ENCODE measurements at regions not wholly inside any gene's neighbourhood (a gene's known extent, or its start where the extent isn't known, plus 50 kb on each side); places are given as distances from the start of the nearest gene placed in this dataset.

- Histone ChIP-seq H3K4me3 (ENCODE audit: control insufficient read depth in 1 of 7, extremely low read depth in 1 of 7, insufficient read depth in 4 of 7, low read depth in 2 of 7, low read length in 6 of 7) (no peak overlapping the region), H3K36me3 (ENCODE audit: control insufficient read depth in 4 of 4, insufficient read depth in 4 of 4, low read length in 3 of 4) (no peaks in the 10 kb centered on the region), H3K9me3 (ENCODE audit: control extremely low read depth in 1 of 5, control insufficient read depth in 4 of 5, insufficient read depth in 2 of 5, low read depth in 1 of 5, low read length in 4 of 5) (no peaks in the 10 kb centered on the region), H3K27me3 (replicated peaks in 2 of 5; ENCODE audit: control insufficient read depth in 4 of 5, insufficient read depth in 5 of 5, low read length in 4 of 5) (peaks cover 0 to 5% (median 0%) of the 10 kb centered on the region in 5 experiments), H3K27ac (ENCODE audit: insufficient read depth in 1 of 2, low read depth in 1 of 2, low read length in 2 of 2, poor library complexity in 1 of 2, severe bottlenecking in 2 of 2) (no peak overlapping the region), H3K4me1 (ENCODE audit: control extremely low read depth in 1 of 4, control insufficient read depth in 4 of 4, insufficient read depth in 4 of 4, low read length in 3 of 4) (no peaks in the 10 kb centered on the region)
- DNase-seq = peak in 2 of 3 donors; percentile 21 to 22
- ChIA-PET POLR2A (no interaction called here), CTCF (no interaction called here)
- 64% methylated on average over 2 of the region's 2 CpGs for WGBS (ENCODE audit: insufficient coverage)
Measured at GRCh38 chrX:22325096-22325495, 52.4 kb downstream of the CBLL2 start.

GRCh38 chrX:22329783-22330182 lies 57.1 kb downstream of the CBLL2 start:
- Histone ChIP-seq H3K4me1 (ENCODE audit: control extremely low read depth in 1 of 4, control insufficient read depth in 4 of 4, insufficient read depth in 4 of 4, low read length in 3 of 4) (no peaks in the 10 kb centered on the region), H3K27ac (ENCODE audit: insufficient read depth in 1 of 2, low read depth in 1 of 2, low read length in 2 of 2, poor library complexity in 1 of 2, severe bottlenecking in 2 of 2) (no peak overlapping the region), H3K9me3 (ENCODE audit: control extremely low read depth in 1 of 5, control insufficient read depth in 4 of 5, insufficient read depth in 2 of 5, low read depth in 1 of 5, low read length in 4 of 5) (no peaks in the 10 kb centered on the region), H3K4me3 (ENCODE audit: control insufficient read depth in 1 of 7, extremely low read depth in 1 of 7, insufficient read depth in 4 of 7, low read depth in 2 of 7, low read length in 6 of 7) (no peak overlapping the region), H3K36me3 (ENCODE audit: control insufficient read depth in 4 of 4, insufficient read depth in 4 of 4, low read length in 3 of 4) (no peaks in the 10 kb centered on the region), H3K27me3 (replicated peaks in 2 of 5; ENCODE audit: control insufficient read depth in 4 of 5, insufficient read depth in 5 of 5, low read length in 4 of 5) (no peaks in the 10 kb centered on the region)
- no peak for DNase-seq
- ChIA-PET CTCF (no interaction called here), POLR2A (no interaction called here)
- WGBS (ENCODE audit: insufficient coverage) = 17% methylated on average over 1 of the region's 2 CpGs

GRCh38 chrX:22338740-22339139 lies 66.0 kb downstream of the CBLL2 start:
- Histone ChIP-seq H3K4me3 (ENCODE audit: control insufficient read depth in 1 of 7, extremely low read depth in 1 of 7, insufficient read depth in 4 of 7, low read depth in 2 of 7, low read length in 6 of 7) (no peak overlapping the region), H3K27ac (ENCODE audit: insufficient read depth in 1 of 2, low read depth in 1 of 2, low read length in 2 of 2, poor library complexity in 1 of 2, severe bottlenecking in 2 of 2) (no peak overlapping the region), H3K9me3 (ENCODE audit: control extremely low read depth in 1 of 5, control insufficient read depth in 4 of 5, insufficient read depth in 2 of 5, low read depth in 1 of 5, low read length in 4 of 5) (peaks cover 0 to 4% (median 0%) of the 10 kb centered on the region in 5 experiments), H3K27me3 (replicated peaks in 2 of 5; ENCODE audit: control insufficient read depth in 4 of 5, insufficient read depth in 5 of 5, low read length in 4 of 5) (no peaks in the 10 kb centered on the region), H3K4me1 (ENCODE audit: control extremely low read depth in 1 of 4, control insufficient read depth in 4 of 4, insufficient read depth in 4 of 4, low read length in 3 of 4) (no peaks in the 10 kb centered on the region), H3K36me3 (ENCODE audit: control insufficient read depth in 4 of 4, insufficient read depth in 4 of 4, low read length in 3 of 4) (no peaks in the 10 kb centered on the region)
- no CpG with 5 or more reads among the region's 1 CpG for WGBS (ENCODE audit: insufficient coverage)
- POLR2A ChIA-PET = no interaction called here
- DNase-seq = no peak
- CTCF ChIA-PET = no interaction called here

GRCh38 chrX:22339459-22339858 lies 66.7 kb downstream of the CBLL2 start:
- H3K27me3 ChIP-seq (replicated peaks in 2 of 5; ENCODE audit: control insufficient read depth in 4 of 5, insufficient read depth in 5 of 5, low read length in 4 of 5) = no peaks in the 10 kb centered on the region
- no CpG with 5 or more reads among the region's 1 CpG for WGBS (ENCODE audit: insufficient coverage)
- CTCF ChIA-PET = no interaction called here
- POLR2A ChIA-PET = no interaction called here
- H3K4me1 ChIP-seq (ENCODE audit: control extremely low read depth in 1 of 4, control insufficient read depth in 4 of 4, insufficient read depth in 4 of 4, low read length in 3 of 4) = no peaks in the 10 kb centered on the region
- no peak for DNase-seq
- H3K27ac ChIP-seq (ENCODE audit: insufficient read depth in 1 of 2, low read depth in 1 of 2, low read length in 2 of 2, poor library complexity in 1 of 2, severe bottlenecking in 2 of 2) = no peak overlapping the region
- no peaks in the 10 kb centered on the region for H3K36me3 ChIP-seq (ENCODE audit: control insufficient read depth in 4 of 4, insufficient read depth in 4 of 4, low read length in 3 of 4)
- peaks cover 0 to 4% (median 0%) of the 10 kb centered on the region in 5 experiments for H3K9me3 ChIP-seq (ENCODE audit: control extremely low read depth in 1 of 5, control insufficient read depth in 4 of 5, insufficient read depth in 2 of 5, low read depth in 1 of 5, low read length in 4 of 5)
- no peak overlapping the region for H3K4me3 ChIP-seq (ENCODE audit: control insufficient read depth in 1 of 7, extremely low read depth in 1 of 7, insufficient read depth in 4 of 7, low read depth in 2 of 7, low read length in 6 of 7)

- WGBS (ENCODE audit: insufficient coverage) = 77% methylated on average over 3 of the region's 5 CpGs
- ChIA-PET POLR2A (no interaction called here), CTCF (no interaction called here)
- Histone ChIP-seq H3K27me3 (replicated peaks in 2 of 5; ENCODE audit: control insufficient read depth in 4 of 5, insufficient read depth in 5 of 5, low read length in 4 of 5) (no peaks in the 10 kb centered on the region), H3K36me3 (ENCODE audit: control insufficient read depth in 4 of 4, insufficient read depth in 4 of 4, low read length in 3 of 4) (no peaks in the 10 kb centered on the region), H3K27ac (ENCODE audit: insufficient read depth in 1 of 2, low read depth in 1 of 2, low read length in 2 of 2, poor library complexity in 1 of 2, severe bottlenecking in 2 of 2) (no peak overlapping the region), H3K9me3 (ENCODE audit: control extremely low read depth in 1 of 5, control insufficient read depth in 4 of 5, insufficient read depth in 2 of 5, low read depth in 1 of 5, low read length in 4 of 5) (peaks cover 0 to 4% (median 0%) of the 10 kb centered on the region in 5 experiments), H3K4me3 (ENCODE audit: control insufficient read depth in 1 of 7, extremely low read depth in 1 of 7, insufficient read depth in 4 of 7, low read depth in 2 of 7, low read length in 6 of 7) (no peak overlapping the region), H3K4me1 (ENCODE audit: control extremely low read depth in 1 of 4, control insufficient read depth in 4 of 4, insufficient read depth in 4 of 4, low read length in 3 of 4) (no peaks in the 10 kb centered on the region)
- DNase-seq = no peak
Measured at GRCh38 chrX:22340022-22340616, 67.4 kb downstream of the CBLL2 start.

- H3K36me3 ChIP-seq (ENCODE audit: control insufficient read depth in 4 of 4, insufficient read depth in 4 of 4, low read length in 3 of 4) = no peaks in the 10 kb centered on the region
- CTCF ChIA-PET = no interaction called here
- H3K27ac ChIP-seq (ENCODE audit: insufficient read depth in 1 of 2, low read depth in 1 of 2, low read length in 2 of 2, poor library complexity in 1 of 2, severe bottlenecking in 2 of 2) = no peak overlapping the region
- no peak for DNase-seq
- WGBS (ENCODE audit: insufficient coverage) = 90% methylated on average over 5 of the region's 8 CpGs
- POLR2A ChIA-PET = no interaction called here
- H3K9me3 ChIP-seq (ENCODE audit: control extremely low read depth in 1 of 5, control insufficient read depth in 4 of 5, insufficient read depth in 2 of 5, low read depth in 1 of 5, low read length in 4 of 5) = no peaks in the 10 kb centered on the region
- H3K4me3 ChIP-seq (ENCODE audit: control insufficient read depth in 1 of 7, extremely low read depth in 1 of 7, insufficient read depth in 4 of 7, low read depth in 2 of 7, low read length in 6 of 7) = no peak overlapping the region
- no peaks in the 10 kb centered on the region for H3K4me1 ChIP-seq (ENCODE audit: control extremely low read depth in 1 of 4, control insufficient read depth in 4 of 4, insufficient read depth in 4 of 4, low read length in 3 of 4)
- H3K27me3 ChIP-seq (replicated peaks in 2 of 5; ENCODE audit: control insufficient read depth in 4 of 5, insufficient read depth in 5 of 5, low read length in 4 of 5) = no peaks in the 10 kb centered on the region
Measured at GRCh38 chrX:22343192-22343591, 70.5 kb downstream of the CBLL2 start.

GRCh38 chrX:22345884-22346283 lies 73.2 kb downstream of the CBLL2 start:
- H3K27me3 ChIP-seq (replicated peaks in 2 of 5; ENCODE audit: control insufficient read depth in 4 of 5, insufficient read depth in 5 of 5, low read length in 4 of 5) = no peaks in the 10 kb centered on the region
- no peak overlapping the region for H3K4me3 ChIP-seq (ENCODE audit: control insufficient read depth in 1 of 7, extremely low read depth in 1 of 7, insufficient read depth in 4 of 7, low read depth in 2 of 7, low read length in 6 of 7)
- no peak for DNase-seq
- ChIA-PET CTCF (no interaction called here), POLR2A (no interaction called here)
- no peaks in the 10 kb centered on the region for H3K36me3 ChIP-seq (ENCODE audit: control insufficient read depth in 4 of 4, insufficient read depth in 4 of 4, low read length in 3 of 4)
- no peak overlapping the region for H3K27ac ChIP-seq (ENCODE audit: insufficient read depth in 1 of 2, low read depth in 1 of 2, low read length in 2 of 2, poor library complexity in 1 of 2, severe bottlenecking in 2 of 2)
- no peaks in the 10 kb centered on the region for H3K4me1 ChIP-seq (ENCODE audit: control extremely low read depth in 1 of 4, control insufficient read depth in 4 of 4, insufficient read depth in 4 of 4, low read length in 3 of 4)
- no peaks in the 10 kb centered on the region for H3K9me3 ChIP-seq (ENCODE audit: control extremely low read depth in 1 of 5, control insufficient read depth in 4 of 5, insufficient read depth in 2 of 5, low read depth in 1 of 5, low read length in 4 of 5)
- whole genome bisulfite sequencing (ENCODE audit: insufficient coverage) = 80% methylated on average over 1 of the region's 2 CpGs
